Transverse colon (tissue), 3 donors: ENCODE measurements at regions not wholly inside any gene's neighbourhood (a gene's known extent, or its start where the extent isn't known, plus 50 kb on each side); places are given as distances from the start of the nearest gene placed in this dataset.

Experiments
- POLR2A ChIP-seq: fragments of 450-650 bp; IDR thresholded peaks from one replicate; pipeline ENCODE4 v1.6.1; 2016; ENCODE audit warnings: antibody characterized with exemption, mild to moderate bottlenecking, moderate library complexity
- TF ChIP-seq, protein P1 (sequence below), 5 experiments: fragments of 200-600 bp in 3 of 5; fragments of 450-650 bp in 2 of 5; sonication (generic) in 3 of 5; IDR thresholded peaks; 1 replicate in 2 of 5; 2 replicates in 3 of 5; pipeline ENCODE4 v1.5.1; 2016 to 2017; ENCODE audit warnings: antibody characterized with exemption in 5 of 5, inconsistent platforms in 3 of 5, mild to moderate bottlenecking in 2 of 5, moderate library complexity in 1 of 5

- TF ChIP-seq POLR2A, result no peak
- TF ChIP-seq, protein P1, sequence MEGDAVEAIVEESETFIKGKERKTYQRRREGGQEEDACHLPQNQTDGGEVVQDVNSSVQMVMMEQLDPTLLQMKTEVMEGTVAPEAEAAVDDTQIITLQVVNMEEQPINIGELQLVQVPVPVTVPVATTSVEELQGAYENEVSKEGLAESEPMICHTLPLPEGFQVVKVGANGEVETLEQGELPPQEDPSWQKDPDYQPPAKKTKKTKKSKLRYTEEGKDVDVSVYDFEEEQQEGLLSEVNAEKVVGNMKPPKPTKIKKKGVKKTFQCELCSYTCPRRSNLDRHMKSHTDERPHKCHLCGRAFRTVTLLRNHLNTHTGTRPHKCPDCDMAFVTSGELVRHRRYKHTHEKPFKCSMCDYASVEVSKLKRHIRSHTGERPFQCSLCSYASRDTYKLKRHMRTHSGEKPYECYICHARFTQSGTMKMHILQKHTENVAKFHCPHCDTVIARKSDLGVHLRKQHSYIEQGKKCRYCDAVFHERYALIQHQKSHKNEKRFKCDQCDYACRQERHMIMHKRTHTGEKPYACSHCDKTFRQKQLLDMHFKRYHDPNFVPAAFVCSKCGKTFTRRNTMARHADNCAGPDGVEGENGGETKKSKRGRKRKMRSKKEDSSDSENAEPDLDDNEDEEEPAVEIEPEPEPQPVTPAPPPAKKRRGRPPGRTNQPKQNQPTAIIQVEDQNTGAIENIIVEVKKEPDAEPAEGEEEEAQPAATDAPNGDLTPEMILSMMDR (IDR thresholded peaks at IDR 0.05), result no peak
These were observed 315.5 kb downstream of the RPS24 start for GRCh38 chr10:78349165-78349516.
